AG04449 (cell line): ENCODE measurements at regions not wholly inside any gene's neighbourhood (a gene's known extent, or its start where the extent isn't known, plus 50 kb on each side); places are given as distances from the start of the nearest gene placed in this dataset.

Experiments
- CTCF ChIA-PET: fragments of 350-600 bp; formaldehyde crosslinking; extraction: SDS; loops from one replicate; lab custom pipeline; 2021; ENCODE audit warnings: antibody characterized with exemption; lab: Yijun Ruan, JAX
- POLR2A ChIA-PET: fragments of 400-600, 350-600 bp; formaldehyde crosslinking; extraction: SDS; loops from one replicate; lab custom pipeline; 2020; ENCODE audit warnings: antibody characterized with exemption, inconsistent platforms; lab: Yijun Ruan, JAX
- DNase-seq: peaks from one replicate; pipeline ENCODE4 v3.0.0-alpha.2; 2010; ENCODE audit warnings: low read depth, low spot score
- H3K4me3 ChIP-seq: 2 replicates; pipeline ENCODE4 v1.5.1; 2011; ENCODE audit warnings: low read depth, mild to moderate bottlenecking, control low read depth, low read length
- TF ChIP-seq, protein P1 (sequence below): IDR thresholded peaks from one replicate; pipeline ENCODE4 v1.5.1; 2011; ENCODE audit warnings: mild to moderate bottlenecking, moderate library complexity, low read length, control low read depth, inconsistent platforms; ENCODE audit not compliant: insufficient read depth; ENCODE audit errors: missing control alignments

DNA sequence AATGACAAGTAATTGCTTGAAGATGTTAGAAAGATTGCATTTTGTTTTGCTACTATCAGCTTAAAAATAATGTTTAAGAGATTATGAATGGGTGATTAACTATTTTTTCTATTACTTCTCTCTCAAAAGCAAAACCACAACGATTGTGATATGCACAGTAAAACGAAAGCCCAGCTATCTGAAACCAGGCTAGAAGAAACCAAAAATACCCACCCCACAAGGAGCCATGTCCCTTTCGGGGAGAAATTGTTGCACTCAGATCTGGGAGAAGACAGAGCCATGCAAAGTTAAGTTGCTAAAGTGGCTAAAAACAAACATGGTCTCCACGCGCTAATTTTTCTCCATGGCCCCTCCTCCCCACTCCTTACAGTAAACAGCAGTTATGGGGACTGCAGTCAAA is 173.6 kb downstream of the RPS24 start:
- TF ChIP-seq, protein P1, sequence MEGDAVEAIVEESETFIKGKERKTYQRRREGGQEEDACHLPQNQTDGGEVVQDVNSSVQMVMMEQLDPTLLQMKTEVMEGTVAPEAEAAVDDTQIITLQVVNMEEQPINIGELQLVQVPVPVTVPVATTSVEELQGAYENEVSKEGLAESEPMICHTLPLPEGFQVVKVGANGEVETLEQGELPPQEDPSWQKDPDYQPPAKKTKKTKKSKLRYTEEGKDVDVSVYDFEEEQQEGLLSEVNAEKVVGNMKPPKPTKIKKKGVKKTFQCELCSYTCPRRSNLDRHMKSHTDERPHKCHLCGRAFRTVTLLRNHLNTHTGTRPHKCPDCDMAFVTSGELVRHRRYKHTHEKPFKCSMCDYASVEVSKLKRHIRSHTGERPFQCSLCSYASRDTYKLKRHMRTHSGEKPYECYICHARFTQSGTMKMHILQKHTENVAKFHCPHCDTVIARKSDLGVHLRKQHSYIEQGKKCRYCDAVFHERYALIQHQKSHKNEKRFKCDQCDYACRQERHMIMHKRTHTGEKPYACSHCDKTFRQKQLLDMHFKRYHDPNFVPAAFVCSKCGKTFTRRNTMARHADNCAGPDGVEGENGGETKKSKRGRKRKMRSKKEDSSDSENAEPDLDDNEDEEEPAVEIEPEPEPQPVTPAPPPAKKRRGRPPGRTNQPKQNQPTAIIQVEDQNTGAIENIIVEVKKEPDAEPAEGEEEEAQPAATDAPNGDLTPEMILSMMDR = no peak
- POLR2A ChIA-PET = no interaction called here
- no peak for DNase-seq
- H3K4me3 ChIP-seq = peak overlapping the region; percentile 15; the same call in 1 of the 2 replicates
- CTCF ChIA-PET = interaction anchor here (0.5 to 3.3 kb wide), 3 partner anchors 12 to 988 kb away, joined by 3 to 18 read pairs (median 3); no protein-coding TSS in a partner anchor

DNA sequence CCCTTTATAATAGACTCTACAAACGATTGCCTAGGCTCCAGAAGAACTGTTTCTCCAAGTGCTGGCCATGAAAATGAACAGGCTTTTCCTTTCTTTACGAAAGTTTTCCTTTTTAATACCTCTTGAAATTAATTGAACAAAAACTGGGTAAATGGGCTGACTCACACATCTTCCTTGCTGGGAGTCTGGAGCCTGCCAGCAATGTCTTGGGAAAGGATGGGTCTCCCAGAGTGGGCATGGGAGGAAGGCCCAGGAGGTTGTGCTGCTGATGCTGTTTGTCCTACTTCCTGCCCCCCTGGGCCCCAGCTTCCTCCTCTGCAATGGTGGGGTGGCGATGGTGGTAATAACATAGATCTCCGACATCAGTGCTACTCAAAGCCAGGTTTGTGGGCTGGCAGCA is 174.1 kb downstream of the RPS24 start:
- no peak overlapping the region for H3K4me3 ChIP-seq
- TF ChIP-seq, protein P1 = no peak
- ChIA-PET CTCF (interaction anchor here (1.0 to 4.1 kb wide), 5 partner anchors 12 to 988 kb away, joined by 3 to 41 read pairs (median 3); no protein-coding TSS in a partner anchor), POLR2A (no interaction called here)
- DNase-seq = no peak

DNA sequence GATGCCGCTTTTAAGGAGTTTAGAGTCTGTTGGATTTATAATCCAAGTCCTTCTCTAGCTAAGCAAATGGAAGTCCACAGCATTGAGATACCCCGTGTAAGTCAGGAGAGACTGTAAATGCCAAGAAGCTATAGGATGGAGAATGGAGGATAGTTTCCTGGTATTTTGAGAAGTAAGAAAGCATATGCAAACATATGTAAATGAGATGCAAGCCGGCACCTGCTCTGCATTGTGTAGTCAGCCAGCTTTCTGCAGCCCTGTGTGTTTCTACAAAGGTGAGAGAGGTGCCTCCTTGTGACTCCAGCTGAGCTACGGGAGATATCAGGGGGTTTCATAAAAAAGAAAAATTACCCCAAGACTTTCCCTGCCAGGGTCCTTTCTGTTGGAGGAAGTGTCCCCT is 176.3 kb downstream of the RPS24 start:
- no peak overlapping the region for H3K4me3 ChIP-seq
- ChIA-PET POLR2A (interaction anchor here (0.6 kb wide), 1 partner anchor 946 kb away, joined by 3 read pairs; no protein-coding TSS in a partner anchor), CTCF (interaction anchor here (0.8 to 4.1 kb wide), 11 partner anchors 11 to 993 kb away, joined by 3 to 41 read pairs (median 3); no protein-coding TSS in a partner anchor)
- no peak for DNase-seq
- TF ChIP-seq, protein P1 = no peak

DNA sequence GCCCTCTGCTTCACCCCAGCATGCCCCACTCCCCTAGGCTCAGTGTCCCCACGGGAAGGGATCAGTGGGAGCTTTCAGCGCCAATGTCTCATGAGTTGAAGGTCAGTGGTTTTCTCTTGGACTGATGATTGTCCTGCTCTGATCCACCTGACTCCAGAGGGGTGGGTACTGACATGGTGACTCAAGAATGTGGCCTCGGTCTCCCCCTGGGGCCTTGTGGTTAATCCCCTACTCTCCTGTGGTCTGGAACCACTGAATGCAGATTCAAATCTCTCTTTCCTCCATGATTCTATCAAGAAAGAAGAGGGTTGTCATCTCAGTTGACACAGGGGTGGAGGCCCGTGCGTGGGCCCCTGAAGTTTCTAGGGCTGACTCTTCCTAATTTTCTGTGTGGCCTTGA is 176.9 kb downstream of the RPS24 start:
- CTCF ChIA-PET = interaction anchor here (0.8 to 4.1 kb wide), 12 partner anchors 10 to 985 kb away, joined by 3 to 41 read pairs (median 3); no protein-coding TSS in a partner anchor

DNA sequence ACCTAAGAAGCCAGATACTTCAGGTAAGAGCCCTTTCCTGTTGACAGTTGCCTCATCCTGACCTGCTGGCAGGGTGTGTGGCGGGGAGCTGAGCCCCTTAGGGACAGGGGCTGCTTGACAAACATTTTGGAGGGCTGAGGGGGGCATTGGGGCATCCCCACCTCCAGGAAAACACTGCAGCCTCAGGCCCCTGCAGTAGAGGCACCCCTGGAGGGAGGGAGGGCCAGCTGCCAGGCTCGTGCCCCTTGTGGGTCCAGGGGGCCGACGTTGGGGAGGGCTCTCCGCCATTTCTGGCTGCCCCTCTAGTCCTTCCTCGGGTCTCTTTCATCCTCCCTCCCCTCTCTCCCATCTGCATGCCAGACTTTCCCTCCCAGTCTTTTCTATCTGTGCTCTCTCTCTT is 177.3 kb downstream of the RPS24 start:
- CTCF ChIA-PET = interaction anchor here (0.6 to 4.1 kb wide), 18 partner anchors 9 to 985 kb away, joined by 3 to 41 read pairs (median 3); no protein-coding TSS in a partner anchor
- POLR2A ChIA-PET = no interaction called here
- DNase-seq = no peak
- TF ChIP-seq, protein P1 = no peak
- no peak overlapping the region for H3K4me3 ChIP-seq

More for the DNA sequence above, 176.9 kb downstream of the RPS24 start:
- DNase-seq = no peak
- POLR2A ChIA-PET = interaction anchor here (0.6 kb wide), 1 partner anchor 945 kb away, joined by 3 read pairs; no protein-coding TSS in a partner anchor
- TF ChIP-seq, protein P1 = no peak
- H3K4me3 ChIP-seq = no peak overlapping the region

DNA sequence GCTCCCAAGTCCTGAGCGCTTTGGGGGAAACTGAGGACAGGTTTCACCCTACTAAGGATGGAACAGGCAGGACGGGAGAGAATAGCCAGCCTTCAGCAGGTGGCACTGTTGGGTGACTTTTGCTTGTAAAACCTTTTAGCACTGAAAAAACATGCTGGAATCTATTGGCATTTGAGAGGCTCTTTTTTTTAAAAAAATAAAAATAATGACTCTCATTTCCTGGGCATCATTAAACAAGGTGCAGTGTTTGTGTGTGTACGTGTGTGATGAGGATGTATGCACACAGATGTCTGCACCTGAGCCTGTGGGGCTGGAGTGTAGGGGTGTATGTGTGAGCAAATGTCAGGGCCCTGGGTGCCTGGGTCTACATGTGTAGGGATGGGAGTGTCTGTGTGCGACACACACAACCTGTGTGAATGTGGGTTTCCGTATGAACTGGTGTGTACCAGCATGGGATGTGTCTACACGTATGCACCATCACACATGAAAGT is 177.9 kb downstream of the RPS24 start:
- DNase-seq = no peak
- no peak overlapping the region for H3K4me3 ChIP-seq
- TF ChIP-seq, protein P1 = peak; percentile 76
- ChIA-PET POLR2A (no interaction called here), CTCF (interaction anchor here (0.6 to 4.1 kb wide), 15 partner anchors 9 to 984 kb away, joined by 3 to 41 read pairs (median 3); no protein-coding TSS in a partner anchor)
